Dendritic cell treated with granulocyte-macrophage colony-stimulating factor and Interleukin-4, amounts not matched to agents 40 ng/mL and 50 ng/mL, for 4 days (primary cell): ENCODE measurements at regions not wholly inside any gene's neighbourhood (a gene's known extent, or its start where the extent isn't known, plus 50 kb on each side); places are given as distances from the start of the nearest gene placed in this dataset.

Source experiments
- H3K27ac Mint-ChIP-seq: one replicate; pipeline ENCODE4 v1.8.0; 2022; ENCODE audit warnings: mild to moderate bottlenecking, mixed read lengths
- H3K27me3 Mint-ChIP-seq: one replicate; pipeline ENCODE4 v1.8.0; 2022; ENCODE audit warnings: mild to moderate bottlenecking, mixed read lengths
- H3K36me3 Mint-ChIP-seq: one replicate; pipeline ENCODE4 v1.8.0; 2022; ENCODE audit warnings: low read depth, mixed read lengths
- H3K4me1 Mint-ChIP-seq: one replicate; pipeline ENCODE4 v1.8.0; 2022; ENCODE audit warnings: low read depth, mixed read lengths
- H3K4me3 Mint-ChIP-seq: one replicate; pipeline ENCODE4 v1.8.0; 2022; ENCODE audit warnings: mild to moderate bottlenecking, moderate library complexity, mixed read lengths
- H3K9me3 Mint-ChIP-seq: one replicate; pipeline ENCODE4 v1.8.0; 2022; ENCODE audit warnings: mixed read lengths
- intact Hi-C: fragments of 100-400 bp; cut with micrococcal nuclease; formaldehyde crosslinking; loops from one replicate; pipeline ENCODE4 v1.15.0; 2022

DNA sequence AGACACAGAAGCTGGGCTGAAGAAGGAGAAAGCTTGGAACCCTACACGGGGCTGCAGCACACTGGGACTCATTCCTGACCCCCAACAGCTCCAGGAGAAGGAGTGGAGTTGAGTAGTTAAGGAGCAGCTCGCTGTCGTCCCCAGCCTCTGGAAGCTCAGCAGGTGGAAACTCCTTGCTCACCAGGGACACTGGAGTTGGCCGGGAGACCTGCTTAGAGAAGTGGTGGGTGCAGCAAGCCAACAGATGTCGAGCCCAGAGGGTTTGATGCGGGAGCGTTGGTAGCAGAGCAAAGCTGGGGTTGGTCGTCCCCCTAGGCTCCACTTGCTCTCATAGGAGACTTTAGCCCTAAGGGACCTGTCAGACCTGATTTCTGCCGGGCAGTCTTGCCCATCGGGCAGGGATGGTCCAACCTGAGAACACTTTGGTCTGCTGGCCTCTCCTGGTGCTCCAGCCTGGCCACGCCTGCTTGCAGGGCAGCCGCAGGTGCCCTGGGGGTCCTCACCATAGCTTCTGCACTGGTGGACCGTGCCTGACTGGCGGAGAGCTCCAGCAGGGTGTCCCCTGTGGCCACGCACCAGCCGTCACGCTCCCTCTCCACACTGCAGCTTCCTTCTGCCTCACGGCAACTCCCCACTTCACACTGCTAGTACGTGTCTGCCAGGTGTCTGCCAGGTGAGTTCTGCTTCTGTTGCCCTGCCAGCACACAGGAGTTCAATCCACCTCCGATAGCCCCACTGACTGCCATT lies 353.7 kb downstream of the GASK1B start:
- Mint-ChIP-seq H3K9me3 (peaks cover 11% of the 10 kb centered on the region), H3K36me3 (no peaks in the 10 kb centered on the region), H3K27me3 (no peaks in the 10 kb centered on the region), H3K4me3 (no peak overlapping the region), H3K27ac (no peak overlapping the region), H3K4me1 (no peaks in the 10 kb centered on the region)
- intact Hi-C loops, result no loop called here

DNA sequence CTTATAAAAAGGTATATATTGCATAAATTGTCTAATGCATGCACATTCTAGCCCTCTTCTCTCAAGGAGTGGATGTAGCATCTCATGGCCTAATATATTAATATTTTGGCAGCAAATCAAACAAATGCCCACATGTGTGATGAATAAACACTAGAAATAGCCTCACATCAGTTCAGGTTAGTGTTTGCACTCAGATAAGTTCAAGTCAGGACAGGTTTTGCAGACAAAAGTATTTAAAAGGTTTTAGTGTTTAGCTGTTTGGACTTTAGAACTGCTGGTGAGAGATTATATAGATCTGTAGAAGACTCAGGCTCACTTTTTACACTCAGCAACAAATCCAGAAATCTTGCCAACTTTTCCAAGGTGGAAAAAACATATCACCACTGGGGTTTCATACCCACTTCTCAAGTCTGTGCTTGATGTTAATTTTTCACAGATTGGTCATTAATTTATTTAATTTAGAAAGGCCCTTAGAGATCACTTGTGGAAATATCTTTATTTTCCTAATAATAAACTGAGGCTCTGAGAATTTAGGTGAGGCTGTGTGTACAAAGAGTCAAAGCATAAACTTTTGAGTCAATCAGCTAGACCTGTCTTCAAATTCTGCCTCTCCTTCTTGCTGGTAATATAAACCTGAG lies 362.6 kb downstream of the GASK1B start:
- no peaks in the 10 kb centered on the region for H3K9me3 Mint-ChIP-seq
- H3K27me3 Mint-ChIP-seq, result no peaks in the 10 kb centered on the region
- no peaks in the 10 kb centered on the region for H3K4me1 Mint-ChIP-seq
- H3K4me3 Mint-ChIP-seq, result no peak overlapping the region
- intact Hi-C loops, result no loop called here
- H3K36me3 Mint-ChIP-seq, result no peaks in the 10 kb centered on the region
- no peak overlapping the region for H3K27ac Mint-ChIP-seq

DNA sequence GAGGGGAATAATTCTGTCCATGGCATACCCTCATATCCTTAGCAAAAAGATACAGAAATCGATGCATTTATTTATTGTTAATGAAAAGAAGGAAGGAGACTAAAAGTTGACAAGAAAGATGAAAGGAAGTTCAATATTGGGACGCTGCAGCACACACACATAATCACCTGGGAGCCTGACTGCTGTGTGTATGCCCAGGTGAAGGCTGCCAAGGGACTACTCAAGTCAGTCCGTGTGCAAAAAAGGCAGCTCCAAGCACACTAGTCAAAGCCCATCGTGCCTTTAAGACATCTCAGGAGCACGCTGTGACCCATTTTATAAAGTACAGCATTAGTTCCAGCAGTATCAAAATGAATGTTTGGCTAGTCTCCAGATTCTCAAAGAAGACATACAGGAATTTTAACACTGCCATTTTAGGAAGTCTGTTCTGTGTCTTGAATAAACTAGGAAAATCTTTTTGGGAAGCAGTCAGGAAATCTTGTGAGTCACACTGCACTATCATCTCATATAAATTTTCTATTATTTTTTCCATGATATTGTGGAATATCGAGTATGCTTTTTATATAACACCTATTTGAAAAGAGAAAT lies 363.9 kb downstream of the GASK1B start:
- Mint-ChIP-seq H3K36me3 (no peaks in the 10 kb centered on the region), H3K4me1 (no peaks in the 10 kb centered on the region), H3K9me3 (no peaks in the 10 kb centered on the region), H3K27me3 (no peaks in the 10 kb centered on the region), H3K4me3 (no peak overlapping the region), H3K27ac (no peak overlapping the region)
- intact Hi-C loops, result no loop called here

DNA sequence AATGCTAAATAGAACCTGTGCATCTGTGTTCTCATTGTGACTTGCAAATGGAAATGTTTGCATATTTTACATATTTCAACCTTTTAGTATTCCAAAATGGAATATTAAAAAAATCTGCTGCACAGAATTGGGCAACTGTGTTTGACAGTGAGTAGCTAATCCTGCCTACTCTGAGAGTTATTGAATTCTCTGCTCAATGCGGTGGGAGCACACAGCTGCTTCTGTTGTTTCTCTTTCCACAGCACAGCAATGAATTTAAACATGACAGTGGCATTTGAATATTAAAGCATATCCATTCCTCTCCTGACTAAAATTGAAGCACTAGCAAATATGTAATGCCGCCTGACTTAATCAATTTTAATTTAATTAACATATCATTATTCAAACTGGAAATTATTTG lies 366.6 kb downstream of the GASK1B start:
- Mint-ChIP-seq H3K4me3 (no peak overlapping the region), H3K4me1 (no peaks in the 10 kb centered on the region), H3K27ac (no peak overlapping the region), H3K27me3 (no peaks in the 10 kb centered on the region), H3K36me3 (no peaks in the 10 kb centered on the region), H3K9me3 (no peaks in the 10 kb centered on the region)
- intact Hi-C loops, result no loop called here

DNA sequence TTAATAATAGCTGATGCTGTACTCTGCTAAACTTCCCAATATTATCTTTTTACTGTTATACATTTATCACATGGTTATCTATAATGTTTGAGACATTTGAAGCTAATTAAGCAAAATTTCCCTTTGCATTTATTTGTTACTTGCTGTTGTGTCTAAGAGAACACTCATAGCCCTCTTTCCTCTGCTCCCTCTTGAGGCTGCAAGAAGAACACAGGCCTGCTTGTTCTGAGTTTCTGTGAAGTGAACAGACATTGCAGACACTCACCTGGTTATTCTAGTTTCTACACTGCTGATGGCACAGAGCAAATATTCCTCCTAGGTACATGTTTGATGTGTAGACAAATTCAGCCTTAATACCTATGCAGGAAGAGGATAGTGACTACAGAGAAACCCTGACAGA lies 367.8 kb downstream of the GASK1B start:
- intact Hi-C loops, result no loop called here
- no peaks in the 10 kb centered on the region for H3K9me3 Mint-ChIP-seq
- H3K27me3 Mint-ChIP-seq, result no peaks in the 10 kb centered on the region
- no peaks in the 10 kb centered on the region for H3K36me3 Mint-ChIP-seq
- H3K4me3 Mint-ChIP-seq, result no peak overlapping the region
- H3K4me1 Mint-ChIP-seq, result no peaks in the 10 kb centered on the region
- H3K27ac Mint-ChIP-seq, result no peak overlapping the region

DNA sequence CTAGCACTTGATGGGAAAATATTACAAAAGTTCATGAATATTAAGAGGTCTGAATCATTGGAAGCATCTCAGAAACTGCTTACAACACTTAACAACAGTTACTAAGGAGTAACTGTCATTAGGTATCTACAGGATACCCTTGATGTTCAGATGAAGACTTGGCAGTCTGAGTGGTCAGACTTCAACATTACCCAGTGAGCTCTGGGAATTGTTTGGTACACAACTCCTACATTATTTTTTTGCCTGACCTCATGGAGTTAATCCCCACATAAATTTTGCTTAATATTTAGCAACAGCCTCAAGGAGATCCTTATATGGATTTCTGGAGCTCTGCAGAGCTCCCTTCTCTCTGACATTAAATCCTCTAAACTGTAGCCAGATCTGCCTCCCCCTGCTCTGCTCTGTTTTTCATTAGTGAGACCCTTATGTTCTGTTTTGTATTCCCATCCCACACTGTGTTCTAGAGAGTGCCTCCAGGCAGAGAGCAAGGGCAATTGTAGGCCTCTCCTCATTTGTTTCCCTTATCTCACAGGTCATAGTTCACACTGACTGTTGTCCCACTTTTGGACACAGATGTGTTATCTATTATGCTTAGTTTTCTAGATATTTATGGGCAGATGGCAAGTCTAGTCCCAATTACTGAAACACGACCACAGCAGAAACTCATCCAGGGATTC lies 368.8 kb downstream of the GASK1B start:
- no peaks in the 10 kb centered on the region for H3K36me3 Mint-ChIP-seq
- H3K27ac Mint-ChIP-seq, result no peak overlapping the region
- H3K27me3 Mint-ChIP-seq, result no peaks in the 10 kb centered on the region
- no peaks in the 10 kb centered on the region for H3K9me3 Mint-ChIP-seq
- no peaks in the 10 kb centered on the region for H3K4me1 Mint-ChIP-seq
- no peak overlapping the region for H3K4me3 Mint-ChIP-seq
- intact Hi-C loops, result no loop called here

DNA sequence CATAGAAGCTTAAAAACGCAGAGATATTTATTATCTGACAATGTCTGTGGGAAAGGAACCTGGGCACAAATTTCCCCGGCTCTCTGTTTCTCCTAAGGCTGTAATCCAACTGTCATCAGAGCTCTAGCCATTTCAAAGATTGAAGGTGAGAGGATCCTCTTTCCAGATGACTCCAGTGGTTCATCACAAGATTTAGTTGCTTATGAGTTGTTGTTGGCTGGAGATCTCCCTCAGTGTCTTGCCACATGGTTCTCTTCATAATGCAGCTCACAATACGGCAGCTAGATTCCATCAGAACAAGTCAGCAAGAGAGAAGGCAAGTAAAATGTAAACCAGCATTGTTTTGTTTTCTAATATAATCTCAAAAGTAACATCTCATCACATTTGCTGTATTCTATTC lies 369.4 kb downstream of the GASK1B start:
- no peaks in the 10 kb centered on the region for H3K36me3 Mint-ChIP-seq
- intact Hi-C loops, result no loop called here
- no peak overlapping the region for H3K4me3 Mint-ChIP-seq
- H3K27ac Mint-ChIP-seq, result no peak overlapping the region
- H3K4me1 Mint-ChIP-seq, result no peaks in the 10 kb centered on the region
- H3K9me3 Mint-ChIP-seq, result no peaks in the 10 kb centered on the region
- no peaks in the 10 kb centered on the region for H3K27me3 Mint-ChIP-seq

DNA sequence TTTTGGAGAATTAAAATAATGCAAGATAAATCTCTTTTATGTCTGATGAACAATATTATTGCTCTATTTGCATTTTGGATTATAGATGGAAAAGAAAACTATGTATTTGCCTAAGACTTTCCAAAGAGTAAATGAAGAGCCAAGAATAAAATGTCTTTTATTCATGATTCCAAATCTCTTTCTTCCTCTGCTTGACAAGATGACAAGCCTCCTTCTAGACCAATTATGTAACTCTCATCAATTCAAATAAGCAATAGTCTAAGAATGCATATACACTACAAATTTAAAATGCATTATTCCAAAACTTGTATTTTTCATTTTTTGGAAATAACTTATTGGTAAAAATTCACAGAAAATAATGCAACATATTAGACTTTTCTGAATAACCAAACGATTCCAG lies 377.3 kb downstream of the GASK1B start:
- intact Hi-C loops, result no loop called here
- Mint-ChIP-seq H3K27me3 (no peaks in the 10 kb centered on the region), H3K4me1 (no peaks in the 10 kb centered on the region), H3K36me3 (no peaks in the 10 kb centered on the region), H3K9me3 (no peaks in the 10 kb centered on the region), H3K4me3 (no peak overlapping the region), H3K27ac (no peak overlapping the region)

DNA sequence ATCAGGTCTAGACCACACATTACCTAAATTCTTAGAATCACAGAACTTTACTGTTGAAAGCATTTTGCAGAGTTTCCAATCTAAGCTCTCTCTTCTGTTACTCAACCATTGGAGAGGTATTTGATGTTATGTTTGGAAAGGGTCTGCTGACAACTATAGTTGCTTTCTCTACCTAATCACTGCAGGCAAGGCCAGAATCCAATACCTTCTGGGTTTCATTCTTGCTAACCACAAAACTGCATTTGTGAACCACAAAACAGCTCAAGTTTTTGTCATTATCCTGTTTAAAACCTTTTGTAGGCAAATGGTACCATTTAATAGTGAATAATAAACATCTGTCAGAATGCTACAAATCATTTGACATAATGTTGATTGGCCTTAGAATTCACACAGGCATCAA lies 380.1 kb downstream of the GASK1B start:
- Mint-ChIP-seq H3K27ac (no peak overlapping the region), H3K4me3 (no peak overlapping the region), H3K4me1 (no peaks in the 10 kb centered on the region), H3K36me3 (no peaks in the 10 kb centered on the region), H3K9me3 (no peaks in the 10 kb centered on the region), H3K27me3 (no peaks in the 10 kb centered on the region)
- intact Hi-C loops, result no loop called here

DNA sequence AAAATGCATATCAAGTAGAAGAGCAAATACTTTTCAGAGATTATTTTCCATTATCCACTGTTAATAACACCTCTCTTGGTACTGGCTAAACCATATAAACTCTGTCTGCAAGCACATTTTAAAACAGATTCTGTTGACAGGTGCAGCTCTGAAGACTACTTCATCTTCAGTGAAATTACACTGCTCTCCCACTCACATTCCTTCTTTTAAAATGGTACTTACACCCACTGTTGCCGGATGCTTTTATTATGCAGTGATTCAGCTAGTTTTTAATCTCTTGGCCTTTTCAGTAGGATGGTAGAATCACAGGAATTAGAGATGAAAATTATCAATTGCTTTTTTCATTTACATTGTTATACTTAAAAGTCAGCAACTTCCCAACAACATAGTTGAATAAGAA lies 381.6 kb downstream of the GASK1B start:
- Mint-ChIP-seq H3K4me1 (no peaks in the 10 kb centered on the region), H3K9me3 (no peaks in the 10 kb centered on the region), H3K27ac (no peak overlapping the region), H3K4me3 (no peak overlapping the region), H3K27me3 (no peaks in the 10 kb centered on the region), H3K36me3 (no peaks in the 10 kb centered on the region)
- intact Hi-C loops, result no loop called here

DNA sequence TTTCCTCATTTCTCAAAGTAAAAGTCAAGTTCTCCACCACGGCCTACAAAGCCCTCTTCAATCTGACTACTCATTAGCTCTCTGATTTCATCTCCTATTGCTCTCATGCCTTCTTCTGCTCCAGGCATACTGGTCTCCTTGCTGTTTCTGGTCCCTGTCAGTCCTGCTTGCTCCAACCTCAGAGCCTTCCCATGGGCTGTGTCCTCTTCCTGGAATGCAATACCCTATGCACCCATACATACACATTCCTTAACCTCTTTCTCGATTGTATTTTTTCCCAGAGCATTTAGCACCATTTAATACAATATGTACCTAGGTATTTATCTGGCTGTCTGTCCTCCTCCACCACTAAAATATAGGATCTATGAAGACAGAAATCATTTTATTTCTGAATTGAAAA lies 385.2 kb downstream of the GASK1B start:
- Mint-ChIP-seq H3K4me3 (no peak overlapping the region), H3K36me3 (no peaks in the 10 kb centered on the region), H3K27ac (no peak overlapping the region), H3K9me3 (no peaks in the 10 kb centered on the region), H3K27me3 (no peaks in the 10 kb centered on the region), H3K4me1 (no peaks in the 10 kb centered on the region)
- intact Hi-C loops, result loop anchor here (2.0 kb wide), 1 partner anchor 69 kb away; no protein-coding TSS in a partner anchor

DNA sequence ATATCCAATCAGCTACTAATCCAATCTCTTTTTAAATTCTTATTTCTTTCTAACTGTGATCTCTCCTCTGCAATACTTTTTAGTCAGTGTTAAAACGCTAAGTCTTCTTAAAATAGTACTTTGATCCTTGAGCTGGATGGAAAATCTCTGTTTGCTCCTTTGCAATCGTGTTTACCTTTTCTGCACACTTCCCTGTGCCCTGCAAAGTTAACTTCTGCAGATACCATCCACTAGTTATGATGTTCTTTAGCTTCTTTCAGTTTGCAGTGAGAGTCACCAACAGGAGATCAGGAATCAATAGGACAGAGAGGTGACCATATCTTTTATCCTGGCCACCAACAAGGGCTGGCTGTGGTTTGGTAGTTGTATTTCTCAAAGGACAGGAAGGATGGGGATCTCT lies 391.5 kb downstream of the GASK1B start:
- intact Hi-C loops, result no loop called here
- H3K36me3 Mint-ChIP-seq, result no peaks in the 10 kb centered on the region
- no peaks in the 10 kb centered on the region for H3K27me3 Mint-ChIP-seq

DNA sequence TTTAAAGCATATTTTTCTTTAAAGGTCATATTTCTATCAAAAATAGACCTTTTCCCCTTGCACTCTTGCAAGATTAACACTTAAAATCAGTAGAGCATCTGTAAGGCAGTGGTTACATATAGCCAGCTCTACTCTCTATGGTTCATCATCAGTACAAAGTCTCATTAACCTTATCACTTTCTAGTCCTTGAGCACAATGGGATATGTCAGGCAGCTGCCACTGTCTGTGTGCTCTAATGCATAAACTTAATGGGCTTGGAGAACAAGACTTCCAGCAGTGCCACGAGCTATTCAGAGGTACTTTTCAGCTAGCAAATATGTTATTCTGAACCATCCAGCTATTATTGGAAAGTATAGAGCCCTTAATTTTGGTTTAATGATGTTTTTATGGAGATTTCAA lies 393.7 kb downstream of the GASK1B start:
- H3K9me3 Mint-ChIP-seq, result no peaks in the 10 kb centered on the region
- no peaks in the 10 kb centered on the region for H3K27me3 Mint-ChIP-seq
- H3K4me1 Mint-ChIP-seq, result no peaks in the 10 kb centered on the region
- no peak overlapping the region for H3K27ac Mint-ChIP-seq
- no peak overlapping the region for H3K4me3 Mint-ChIP-seq
- no peaks in the 10 kb centered on the region for H3K36me3 Mint-ChIP-seq
- intact Hi-C loops, result no loop called here

More for the DNA sequence above, 391.5 kb downstream of the GASK1B start:
- no peaks in the 10 kb centered on the region for H3K9me3 Mint-ChIP-seq
- no peaks in the 10 kb centered on the region for H3K4me1 Mint-ChIP-seq
- H3K4me3 Mint-ChIP-seq, result no peak overlapping the region
- no peak overlapping the region for H3K27ac Mint-ChIP-seq

DNA sequence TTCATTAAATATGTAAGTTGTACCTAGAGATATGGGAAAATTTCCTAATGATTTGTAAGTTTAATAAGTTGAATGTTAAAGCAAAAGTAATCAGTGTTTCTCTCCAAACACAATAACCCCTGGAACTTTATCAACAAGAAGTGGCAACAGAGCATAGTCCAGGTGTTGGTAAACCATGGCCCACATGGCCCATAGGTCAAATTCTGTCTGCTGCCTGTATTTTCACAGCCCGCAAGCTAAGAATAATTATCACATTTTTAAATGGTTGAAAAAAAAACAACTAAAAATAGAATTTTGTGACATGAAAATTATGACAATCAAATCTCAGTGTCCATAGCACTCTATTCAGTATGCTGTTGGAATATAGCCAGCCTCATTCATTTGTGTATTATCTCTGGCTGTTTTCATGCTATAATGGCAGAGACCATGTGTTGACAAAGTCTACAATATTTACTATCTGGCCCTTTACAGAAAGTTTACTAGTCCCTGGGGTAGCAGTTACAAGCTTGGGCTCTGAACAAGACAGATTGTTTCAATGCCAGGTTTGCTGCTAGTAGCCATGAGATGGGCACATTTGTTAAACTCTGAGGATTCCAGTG lies 395.8 kb downstream of the GASK1B start:
- H3K27me3 Mint-ChIP-seq, result no peaks in the 10 kb centered on the region
- no peaks in the 10 kb centered on the region for H3K9me3 Mint-ChIP-seq
- H3K36me3 Mint-ChIP-seq, result no peaks in the 10 kb centered on the region
- H3K27ac Mint-ChIP-seq, result no peak overlapping the region
- no peaks in the 10 kb centered on the region for H3K4me1 Mint-ChIP-seq
- intact Hi-C loops, result no loop called here
- H3K4me3 Mint-ChIP-seq, result no peak overlapping the region
